KBM-7 (cell line): ENCODE measurements at regions not wholly inside any gene's neighbourhood (a gene's known extent, or its start where the extent isn't known, plus 50 kb on each side); places are given as distances from the start of the nearest gene placed in this dataset.

Experiments
- DNase-seq: peaks from one replicate; pipeline ENCODE4 v3.0.0-alpha.2; 2015
- in situ Hi-C: fragments of 300-500 bp; cut with MboI; formaldehyde crosslinking; loops from 2 replicates; pipeline ENCODE4 v1.14.3; 2020; ENCODE audit warnings: low sequenced_read_pairs, low pct_unique_long_range_greater_than_20kb, mixed read lengths

DNA sequence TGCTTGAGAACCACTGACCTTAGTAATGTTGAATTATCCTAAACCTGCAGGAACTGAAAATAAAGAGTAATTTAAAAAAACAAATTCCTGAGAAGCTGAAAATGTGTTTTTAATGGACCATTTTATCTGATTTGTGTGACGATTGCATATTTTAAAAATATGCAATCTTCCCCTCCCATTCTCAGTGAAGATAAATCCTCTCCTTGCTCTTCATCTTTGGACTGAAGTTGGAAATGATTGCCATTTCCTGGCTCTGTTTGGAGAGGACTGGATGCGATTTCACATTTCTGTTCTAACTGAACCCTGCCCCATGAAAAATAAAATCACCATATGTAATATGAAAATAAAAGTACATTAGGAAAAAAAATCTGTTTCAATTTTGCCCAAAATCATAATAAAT, 216.3 kb downstream of the SLC6A15 start:
- in situ Hi-C loops, result no loop called here
- DNase-seq, result no peak

DNA sequence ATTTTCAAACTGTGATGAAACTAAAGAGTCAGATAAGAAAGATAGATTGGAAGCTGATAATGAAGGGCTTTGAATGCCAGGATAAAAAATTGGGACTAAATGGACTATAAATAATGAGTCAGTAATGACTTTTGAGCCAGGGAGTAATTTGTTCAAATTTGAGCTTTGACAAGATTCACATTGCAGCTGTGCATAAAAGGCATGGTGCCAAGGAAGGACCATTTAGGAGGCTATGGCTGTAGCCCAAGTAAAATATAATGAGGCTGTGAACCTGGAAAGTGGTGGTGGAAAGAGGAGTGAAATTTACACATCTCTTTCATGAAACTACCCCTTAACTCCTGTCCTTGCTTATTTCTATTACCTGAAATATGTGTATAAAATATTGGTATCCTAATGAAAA, 218.5 kb downstream of the SLC6A15 start:
- DNase-seq, result no peak
- in situ Hi-C loops, result no loop called here

DNA sequence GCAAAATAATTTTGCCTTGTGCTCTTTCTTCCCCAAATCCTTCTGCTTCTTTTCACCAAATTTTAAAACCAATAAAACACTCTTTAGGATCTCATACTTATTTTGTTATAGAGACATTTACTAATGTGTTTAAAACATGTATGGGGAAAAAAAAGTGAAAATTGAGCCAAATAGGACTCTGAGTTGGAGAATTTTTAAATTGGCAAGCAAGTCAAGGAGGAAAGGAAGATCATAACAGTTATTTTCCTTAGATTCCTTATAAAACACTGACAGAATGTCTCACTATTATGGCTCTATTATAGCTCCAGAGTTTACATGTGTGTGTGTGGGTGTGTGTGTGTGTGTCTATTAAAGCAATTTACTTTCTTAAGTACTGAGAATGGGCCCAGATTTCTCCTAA, 220.5 kb downstream of the SLC6A15 start:
- no peak for DNase-seq
- in situ Hi-C loops, result no loop called here

DNA sequence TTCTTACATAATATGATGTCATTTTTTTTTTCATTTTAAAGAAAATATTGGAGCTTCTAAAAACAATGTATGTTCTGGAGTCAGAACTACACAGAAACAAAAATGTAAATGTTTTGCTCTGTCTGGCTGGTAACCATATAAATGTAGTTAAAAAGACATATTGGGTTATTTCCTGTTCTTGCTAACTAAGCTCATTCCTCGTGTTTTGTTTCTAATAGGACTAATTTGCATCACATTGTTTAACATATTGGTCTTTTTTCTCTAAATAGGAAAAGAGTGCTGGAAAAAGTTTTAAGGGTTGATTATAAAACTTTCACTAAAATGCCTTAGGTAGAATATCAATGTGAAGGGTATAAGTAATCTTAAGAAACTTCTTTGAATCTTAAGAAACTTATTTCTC, 221.3 kb downstream of the SLC6A15 start:
- no peak for DNase-seq
- in situ Hi-C loops, result no loop called here

DNA sequence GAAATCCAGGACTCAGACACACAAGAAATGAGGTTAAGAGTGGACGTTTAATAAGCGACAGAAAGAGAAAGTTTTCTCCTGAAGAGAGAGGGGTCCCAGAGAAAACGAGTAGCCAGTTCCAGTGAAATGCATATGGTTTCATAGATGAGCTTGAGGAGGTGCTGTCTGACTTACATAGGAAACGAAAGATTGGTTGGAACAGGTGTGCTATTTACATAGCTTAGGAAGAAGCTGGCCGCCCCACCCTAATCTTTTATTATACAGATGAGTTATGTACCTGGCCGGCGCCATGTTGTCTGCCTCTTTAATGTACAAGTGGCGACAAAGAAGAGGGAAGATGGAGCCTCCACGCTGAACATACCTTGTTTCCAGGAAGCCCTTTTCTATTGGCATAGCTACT, 223.0 kb downstream of the SLC6A15 start:
- in situ Hi-C loops, result no loop called here
- DNase-seq, result no peak

DNA sequence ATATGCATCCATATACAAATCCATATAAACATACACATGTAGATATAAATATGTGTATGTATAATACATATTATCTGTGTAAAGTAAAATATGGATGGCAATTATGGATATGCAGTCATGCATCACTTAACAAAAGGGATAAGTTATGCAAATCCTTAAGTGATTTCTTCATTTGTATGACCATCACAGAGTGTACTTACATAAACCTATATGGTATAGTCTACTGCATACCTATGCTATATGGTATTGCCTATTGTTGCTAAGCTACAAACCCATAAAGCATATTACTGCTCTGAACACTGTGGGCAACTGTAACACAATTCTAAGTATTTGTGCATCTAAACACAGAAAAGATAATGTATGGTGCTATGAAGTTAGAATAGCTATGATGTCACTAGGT, 227.2 kb downstream of the SLC6A15 start:
- no peak for DNase-seq
- in situ Hi-C loops, result no loop called here

DNA sequence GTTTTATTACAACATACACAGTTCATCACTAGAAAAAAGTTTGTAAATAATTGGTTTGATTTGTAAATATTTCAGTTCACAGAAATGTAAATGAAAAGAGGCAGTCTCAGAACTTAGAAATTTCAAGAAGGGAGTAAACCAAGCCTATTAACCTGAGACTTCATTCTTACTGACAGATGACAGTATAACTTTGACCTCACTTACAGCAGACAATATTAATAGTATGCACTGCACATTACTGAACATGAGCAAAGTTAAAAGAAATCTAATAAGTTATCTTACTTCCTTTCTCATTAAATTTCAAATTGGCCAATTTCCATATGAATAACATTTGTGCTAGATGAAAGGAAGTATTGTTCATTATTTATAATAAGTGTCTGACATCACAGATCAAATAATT, 235.8 kb downstream of the SLC6A15 start:
- DNase-seq, result no peak
- in situ Hi-C loops, result no loop called here

DNA sequence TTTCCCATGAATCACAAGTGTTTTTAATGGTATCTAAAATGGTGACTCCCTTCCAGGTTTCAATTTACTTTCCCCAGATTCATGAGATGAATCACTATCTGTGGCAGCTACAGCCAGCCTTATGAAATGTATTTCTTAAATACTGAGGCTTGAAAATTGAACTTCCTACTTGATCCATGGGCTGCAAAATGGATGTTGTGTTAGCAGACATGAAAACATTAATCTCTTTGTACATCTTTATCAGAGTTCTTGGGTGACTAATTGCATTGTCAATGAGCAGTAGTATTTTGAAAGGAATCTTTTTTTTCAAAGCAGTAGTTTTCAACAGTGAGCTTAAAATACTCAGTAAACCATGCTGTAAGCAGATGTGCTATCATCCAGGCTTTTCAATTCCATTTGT, 250.8 kb downstream of the SLC6A15 start:
- in situ Hi-C loops, result no loop called here
- DNase-seq, result no peak

DNA sequence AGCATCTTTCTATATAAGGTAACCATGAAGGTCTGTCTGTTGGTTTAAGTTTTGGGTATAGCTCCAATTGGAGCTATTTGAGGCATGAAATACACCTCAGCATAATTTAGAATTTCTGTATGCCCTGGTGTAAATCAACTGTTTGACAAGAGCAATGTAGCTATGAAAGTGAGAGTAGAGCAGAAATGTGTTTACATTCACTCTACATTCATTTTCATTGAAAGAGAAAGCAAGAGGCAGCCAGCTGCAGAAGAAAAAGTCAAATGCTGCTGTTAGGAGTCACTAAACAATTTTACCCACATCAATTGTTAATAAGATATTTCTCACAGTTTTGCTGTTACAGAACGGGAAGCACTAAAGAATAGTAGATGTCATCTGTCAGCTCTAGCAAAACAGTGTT, 252.5 kb downstream of the SLC6A15 start:
- in situ Hi-C loops, result no loop called here
- no peak for DNase-seq

DNA sequence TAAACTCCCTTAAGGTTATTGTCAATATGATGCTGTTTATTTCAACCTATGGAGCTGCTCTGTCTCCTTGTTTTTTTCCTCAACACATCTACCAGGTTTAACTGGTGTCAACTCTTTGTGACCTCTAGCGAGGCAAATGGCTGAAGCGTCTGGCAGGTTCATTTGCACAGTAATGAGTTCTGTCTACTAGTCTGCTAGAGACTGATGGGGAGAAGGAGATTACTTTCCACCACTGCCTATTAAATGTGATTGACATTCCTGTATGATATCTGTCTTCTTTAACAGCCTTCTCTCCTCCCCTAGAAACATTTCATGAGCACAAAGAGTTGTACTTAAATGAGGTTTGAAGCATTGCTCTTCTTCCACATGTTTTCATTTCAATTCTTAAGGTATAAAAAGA, 253.7 kb downstream of the SLC6A15 start:
- DNase-seq, result no peak
- in situ Hi-C loops, result no loop called here

DNA sequence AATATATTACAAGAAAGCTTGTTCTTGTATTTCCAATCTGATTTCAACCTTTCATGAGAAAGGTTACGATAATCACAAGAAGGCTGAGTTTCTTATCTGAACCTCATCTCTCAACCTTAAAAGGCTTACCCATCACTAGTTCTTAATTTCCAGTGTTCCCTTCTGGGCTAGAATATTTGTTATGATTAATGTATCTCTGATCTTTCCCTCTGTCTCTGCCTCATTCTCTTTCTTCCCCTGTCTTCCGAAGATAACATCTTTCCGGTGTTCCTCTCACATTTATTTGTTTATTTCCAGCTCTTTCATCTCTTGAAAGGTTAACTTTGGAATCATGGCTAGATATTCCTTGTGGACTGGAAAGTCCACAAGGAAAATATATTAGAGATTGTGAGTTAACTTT, 255.9 kb downstream of the SLC6A15 start:
- DNase-seq, result no peak
- in situ Hi-C loops, result no loop called here

DNA sequence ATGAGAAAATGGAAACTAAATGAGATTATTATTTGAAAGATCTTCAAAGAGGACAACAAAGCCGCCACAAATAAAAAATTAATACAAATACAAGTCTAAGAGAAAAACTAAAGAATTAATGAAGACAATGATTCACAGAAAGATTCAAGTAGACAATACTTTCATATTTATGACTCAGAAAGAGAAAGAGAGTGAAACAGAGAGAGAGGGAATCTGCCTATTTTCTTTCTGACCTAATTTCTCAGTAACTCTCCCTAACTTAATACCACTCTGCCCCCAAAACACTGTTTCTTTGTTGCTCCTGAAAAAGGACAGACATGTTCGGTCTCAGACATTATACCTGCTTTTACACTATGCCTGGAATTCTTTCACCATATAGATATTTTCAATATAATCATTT, 259.1 kb downstream of the SLC6A15 start:
- in situ Hi-C loops, result no loop called here

DNA sequence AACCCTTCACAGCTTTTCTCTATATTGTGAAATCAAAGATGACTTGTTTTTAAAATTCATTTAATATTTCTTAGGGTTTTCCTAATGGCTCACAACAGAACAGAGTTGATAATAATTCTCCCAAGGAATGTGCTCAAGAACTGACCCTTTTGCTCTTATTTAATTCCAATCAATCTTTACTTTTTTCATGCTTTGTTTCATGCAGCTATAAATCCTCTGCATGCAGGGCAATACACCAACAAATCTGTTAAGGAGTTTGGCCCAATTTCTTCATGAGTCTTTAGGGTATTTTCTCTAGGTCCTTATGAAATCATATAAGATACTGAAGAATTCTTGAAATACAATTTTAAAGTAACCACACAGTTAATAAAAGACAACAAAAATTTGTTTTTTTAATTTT, 264.2 kb downstream of the SLC6A15 start:
- DNase-seq, result no peak
- in situ Hi-C loops, result no loop called here

More for the DNA sequence above, 259.1 kb downstream of the SLC6A15 start:
- no peak for DNase-seq

DNA sequence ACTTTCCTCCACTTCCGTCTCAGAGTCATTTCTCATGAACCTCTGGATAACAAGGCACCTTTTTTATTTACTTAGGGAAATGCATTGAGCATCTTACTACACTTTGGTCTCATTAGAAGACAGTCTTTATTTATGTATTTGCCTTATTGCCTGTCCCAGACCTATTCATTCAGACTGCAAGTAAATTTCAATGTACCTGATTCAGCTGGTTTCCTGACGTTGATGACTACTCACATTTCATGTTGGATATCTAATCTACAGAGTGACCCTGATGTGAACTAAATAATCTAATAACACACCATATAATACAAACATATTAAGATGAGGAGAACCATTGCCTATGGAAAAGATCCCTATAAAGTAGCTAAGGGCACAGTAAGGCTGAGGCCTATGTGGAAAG, 267.7 kb downstream of the SLC6A15 start:
- DNase-seq, result no peak
- in situ Hi-C loops, result no loop called here

DNA sequence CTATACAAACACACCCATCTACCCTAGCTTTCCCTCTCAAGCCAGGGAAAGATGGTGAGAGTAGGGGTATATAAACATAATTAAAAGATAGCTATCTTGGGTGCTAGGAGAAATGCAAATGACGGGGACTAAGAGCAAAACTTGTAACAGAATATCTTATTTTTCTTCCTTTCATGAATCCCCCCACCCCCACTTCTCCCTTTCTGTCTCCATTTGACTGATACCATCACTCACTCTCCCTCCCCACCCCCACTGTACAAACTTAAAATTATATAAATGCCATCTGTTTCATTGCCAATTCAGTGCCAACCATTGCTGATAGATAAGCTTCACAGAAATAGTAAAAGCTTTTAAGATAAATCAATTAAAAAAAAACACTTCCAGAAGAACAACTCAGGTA, 268.6 kb downstream of the SLC6A15 start:
- in situ Hi-C loops, result no loop called here
- no peak for DNase-seq

DNA sequence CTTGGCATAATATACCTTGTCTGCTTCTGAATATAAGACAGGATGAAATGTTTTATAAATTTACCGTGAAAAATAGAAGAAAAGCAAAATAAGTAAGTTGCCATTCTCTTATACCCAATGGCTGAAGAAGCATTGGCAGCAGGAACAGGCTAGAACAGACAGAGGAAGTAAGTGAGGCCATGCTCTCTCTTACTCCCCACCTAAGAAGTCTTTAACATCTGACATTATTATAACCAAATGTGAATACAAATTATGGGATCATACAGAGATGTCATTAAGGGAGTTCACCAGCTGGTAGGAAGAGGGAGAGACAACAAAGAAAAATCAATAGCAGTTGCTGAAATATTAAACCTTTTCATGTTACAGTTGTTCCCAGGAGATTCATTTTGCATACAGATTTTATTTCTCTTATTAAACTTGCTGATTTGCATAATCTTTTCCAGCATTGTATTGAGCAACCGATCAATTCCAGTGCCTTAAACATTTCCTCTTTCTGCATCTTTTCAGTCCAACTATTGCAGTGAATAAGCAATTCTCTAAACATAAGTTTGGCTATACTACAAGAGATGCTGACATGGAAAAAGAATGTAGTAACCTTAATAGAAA, 270.6 kb downstream of the SLC6A15 start:
- in situ Hi-C loops, result no loop called here
- no peak for DNase-seq

DNA sequence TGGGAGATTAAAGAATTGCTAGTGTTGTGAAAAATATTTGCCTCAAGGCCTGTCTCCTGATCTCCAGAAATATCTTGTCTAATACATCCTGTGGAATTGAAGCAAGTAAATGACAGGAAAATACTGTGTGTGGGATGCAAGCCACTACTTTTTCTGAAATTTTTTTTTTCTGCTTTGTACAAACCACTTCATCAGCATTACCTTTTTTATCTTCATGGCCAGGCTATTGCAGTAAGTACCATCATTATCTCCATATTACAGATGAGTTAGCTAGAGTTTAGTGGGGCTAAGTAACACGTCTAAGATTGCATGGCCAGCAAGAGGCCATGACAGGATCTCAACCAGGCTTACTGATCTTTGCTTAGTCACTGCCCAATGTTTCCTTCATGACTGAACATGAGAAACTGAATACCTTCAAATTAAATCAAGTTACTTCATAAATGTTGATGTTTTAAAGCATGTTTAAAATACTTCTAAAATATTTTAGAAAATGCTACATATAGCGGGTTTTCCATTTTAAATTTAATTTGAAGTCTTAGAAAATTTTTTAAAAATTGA, 273.7 kb downstream of the SLC6A15 start:
- DNase-seq, result no peak
- in situ Hi-C loops, result no loop called here

DNA sequence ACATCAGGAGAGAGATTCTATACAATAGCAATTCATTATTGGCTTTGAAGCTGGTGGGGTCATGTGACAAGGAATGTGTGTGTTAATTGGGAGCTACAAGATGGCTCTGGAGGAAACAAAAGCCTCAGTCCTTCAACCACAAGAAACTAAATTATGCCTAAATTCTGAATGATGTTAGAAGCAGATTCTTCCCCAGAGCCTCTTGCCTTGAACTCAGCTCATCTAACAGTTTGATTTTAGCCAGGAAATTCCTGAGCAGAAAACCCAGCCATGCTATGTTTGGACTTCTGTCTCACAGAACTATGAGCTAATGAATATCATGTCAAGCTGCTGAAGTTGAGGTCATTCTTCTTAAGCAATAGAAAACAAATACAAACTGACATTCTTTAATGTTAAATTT, 274.7 kb downstream of the SLC6A15 start:
- DNase-seq, result no peak
- in situ Hi-C loops, result no loop called here

DNA sequence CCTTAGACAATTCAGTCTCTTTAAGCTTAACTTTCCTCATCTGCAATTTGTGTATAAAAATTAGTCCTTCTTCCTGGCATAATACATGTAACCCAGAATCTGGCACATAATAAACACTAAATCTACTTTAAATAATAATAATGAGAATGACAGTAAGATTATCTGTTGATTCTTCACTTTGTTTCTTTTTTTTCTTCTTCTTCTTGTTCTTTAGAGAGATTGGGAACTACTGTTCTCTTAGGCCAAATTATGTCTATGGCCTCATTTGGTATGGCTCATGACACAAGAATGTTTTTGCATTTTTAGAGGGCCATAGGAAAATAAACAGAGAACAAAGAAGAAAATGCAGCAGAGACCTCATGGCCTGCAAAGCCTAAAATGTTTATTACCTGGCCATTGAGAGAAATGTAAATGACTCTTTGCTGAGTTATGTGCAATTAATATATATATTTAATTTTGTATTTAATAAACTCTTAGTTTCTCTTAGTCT, 275.8 kb downstream of the SLC6A15 start:
- no peak for DNase-seq
- in situ Hi-C loops, result no loop called here

DNA sequence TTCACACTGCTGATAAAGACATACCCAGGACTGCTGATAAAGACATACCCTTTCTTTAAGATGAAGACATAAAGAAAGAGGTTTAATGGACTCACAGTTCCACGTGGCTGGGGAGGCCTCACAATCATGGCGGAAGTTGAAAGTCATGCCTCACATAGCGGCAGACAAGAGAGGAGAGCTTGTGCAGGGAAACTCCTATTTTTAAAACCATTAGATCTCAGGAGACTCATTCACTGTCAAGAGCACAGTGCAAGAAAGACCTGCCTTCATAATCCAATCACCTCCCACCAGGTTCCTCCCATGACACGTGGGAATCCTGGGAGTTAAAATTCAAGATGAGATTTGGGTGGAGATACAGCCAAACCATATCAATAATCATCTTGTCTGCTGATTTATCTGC, 278.1 kb downstream of the SLC6A15 start:
- in situ Hi-C loops, result no loop called here
- no peak for DNase-seq

DNA sequence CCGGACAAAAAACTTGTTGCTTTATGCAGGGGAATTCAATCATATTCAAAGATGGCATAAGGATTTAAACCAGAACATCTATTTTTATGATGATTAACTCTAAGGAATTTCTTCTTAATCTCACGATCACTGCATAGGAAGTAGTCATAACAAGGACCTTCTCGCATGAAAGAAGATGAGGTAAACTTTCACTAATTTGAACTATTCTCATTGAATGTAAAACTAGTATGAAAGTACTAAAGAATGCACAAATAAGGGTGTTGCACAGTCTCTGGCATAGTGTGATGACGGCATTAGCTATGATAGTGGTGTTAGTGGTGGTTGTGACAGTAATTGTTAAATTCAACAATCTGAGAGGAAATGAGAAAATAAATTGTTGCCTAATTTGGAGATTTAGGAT, 280.0 kb downstream of the SLC6A15 start:
- in situ Hi-C loops, result no loop called here
- no peak for DNase-seq
